ENCODE measurements at regions not wholly inside any gene's neighbourhood (a gene's known extent, or its start where the extent isn't known, plus 50 kb on each side); places are given as distances from the start of the nearest gene placed in this dataset.

GRCh38 chr6:21461844-21462518 lies 131.6 kb upstream of the SOX4 start:
- no peak overlapping the region for H3K4me3 ChIP-seq (replicated peaks; ENCODE audit: insufficient read depth, low read length)
- TF ChIP-seq, protein P1, sequence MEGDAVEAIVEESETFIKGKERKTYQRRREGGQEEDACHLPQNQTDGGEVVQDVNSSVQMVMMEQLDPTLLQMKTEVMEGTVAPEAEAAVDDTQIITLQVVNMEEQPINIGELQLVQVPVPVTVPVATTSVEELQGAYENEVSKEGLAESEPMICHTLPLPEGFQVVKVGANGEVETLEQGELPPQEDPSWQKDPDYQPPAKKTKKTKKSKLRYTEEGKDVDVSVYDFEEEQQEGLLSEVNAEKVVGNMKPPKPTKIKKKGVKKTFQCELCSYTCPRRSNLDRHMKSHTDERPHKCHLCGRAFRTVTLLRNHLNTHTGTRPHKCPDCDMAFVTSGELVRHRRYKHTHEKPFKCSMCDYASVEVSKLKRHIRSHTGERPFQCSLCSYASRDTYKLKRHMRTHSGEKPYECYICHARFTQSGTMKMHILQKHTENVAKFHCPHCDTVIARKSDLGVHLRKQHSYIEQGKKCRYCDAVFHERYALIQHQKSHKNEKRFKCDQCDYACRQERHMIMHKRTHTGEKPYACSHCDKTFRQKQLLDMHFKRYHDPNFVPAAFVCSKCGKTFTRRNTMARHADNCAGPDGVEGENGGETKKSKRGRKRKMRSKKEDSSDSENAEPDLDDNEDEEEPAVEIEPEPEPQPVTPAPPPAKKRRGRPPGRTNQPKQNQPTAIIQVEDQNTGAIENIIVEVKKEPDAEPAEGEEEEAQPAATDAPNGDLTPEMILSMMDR (IDR thresholded peaks at IDR 0.05; ENCODE audit: insufficient read depth, low read length) = no peak
- TF ChIP-seq SPI1 (IDR thresholded peaks at IDR 0.05; ENCODE audit: borderline replicate concordance, low read depth) = peak; percentile 72; the same call in 1 of the 2 replicates
- H3K27ac ChIP-seq (replicated peaks) = no peak overlapping the region
- DNase-seq (ENCODE audit: low read depth in 1 of 2, low spot score in 1 of 2) = peak in 1 of 2 experiments; percentile 17
- no peaks in the 10 kb centered on the region for H3K27me3 ChIP-seq (ENCODE audit: insufficient read depth, poor library complexity, severe bottlenecking)

DNA sequence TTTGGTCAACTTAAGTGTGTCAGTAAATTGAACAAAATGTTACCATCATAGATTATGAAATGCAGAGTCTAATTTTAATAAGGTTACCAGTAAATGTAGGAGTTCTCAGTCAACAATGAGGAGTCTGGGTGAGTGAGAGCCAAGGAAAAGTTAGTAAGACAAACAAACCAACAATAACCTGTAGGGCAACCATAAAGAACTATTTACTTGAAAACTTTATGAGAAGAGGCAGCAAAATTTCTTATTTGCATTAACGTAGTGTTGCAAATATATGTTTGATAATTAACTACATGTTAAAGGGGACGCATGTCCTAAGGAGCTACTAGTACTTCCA lies 131.1 kb upstream of the SOX4 start:
- no peak for DNase-seq (ENCODE audit: low read depth in 1 of 2, low spot score in 1 of 2)
- Histone ChIP-seq H3K27me3 (ENCODE audit: insufficient read depth, poor library complexity, severe bottlenecking) (no peaks in the 10 kb centered on the region), H3K4me3 (replicated peaks; ENCODE audit: insufficient read depth, low read length) (no peak overlapping the region), H3K27ac (replicated peaks) (no peak overlapping the region)
- no peak for TF ChIP-seq POLR2AphosphoS5 (IDR thresholded peaks at IDR 0.05; ENCODE audit: low read depth)
- TF ChIP-seq, protein P1 (IDR thresholded peaks at IDR 0.05; ENCODE audit: insufficient read depth, low read length) = no peak

DNA sequence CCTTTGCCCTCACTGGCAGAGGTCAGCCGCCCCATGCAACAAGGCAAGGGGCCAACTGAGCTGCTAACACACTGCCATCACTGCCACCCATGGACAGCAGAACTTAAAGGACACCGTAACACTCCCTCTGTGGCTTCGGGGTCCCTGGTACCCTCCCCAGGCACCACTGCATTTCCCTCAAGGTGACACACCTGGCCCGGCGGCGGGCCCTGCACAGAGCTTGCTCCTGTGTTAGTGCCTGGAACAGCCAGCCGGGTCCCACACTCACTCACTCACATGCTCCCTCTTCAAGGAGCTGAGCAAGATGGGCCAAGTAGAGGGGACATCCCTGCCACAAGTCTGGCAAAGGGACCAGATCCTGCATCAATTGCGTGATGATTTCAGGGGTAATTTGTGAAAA lies 126.5 kb upstream of the SOX4 start:
- Histone ChIP-seq H3K4me3 (replicated peaks; ENCODE audit: insufficient read depth, low read length) (no peak overlapping the region), H3K27ac (replicated peaks) (no peak overlapping the region), H3K27me3 (ENCODE audit: insufficient read depth, poor library complexity, severe bottlenecking) (no peaks in the 10 kb centered on the region)
- no peak for DNase-seq (ENCODE audit: low read depth in 1 of 2, low spot score in 1 of 2)
- TF ChIP-seq, protein P2, sequence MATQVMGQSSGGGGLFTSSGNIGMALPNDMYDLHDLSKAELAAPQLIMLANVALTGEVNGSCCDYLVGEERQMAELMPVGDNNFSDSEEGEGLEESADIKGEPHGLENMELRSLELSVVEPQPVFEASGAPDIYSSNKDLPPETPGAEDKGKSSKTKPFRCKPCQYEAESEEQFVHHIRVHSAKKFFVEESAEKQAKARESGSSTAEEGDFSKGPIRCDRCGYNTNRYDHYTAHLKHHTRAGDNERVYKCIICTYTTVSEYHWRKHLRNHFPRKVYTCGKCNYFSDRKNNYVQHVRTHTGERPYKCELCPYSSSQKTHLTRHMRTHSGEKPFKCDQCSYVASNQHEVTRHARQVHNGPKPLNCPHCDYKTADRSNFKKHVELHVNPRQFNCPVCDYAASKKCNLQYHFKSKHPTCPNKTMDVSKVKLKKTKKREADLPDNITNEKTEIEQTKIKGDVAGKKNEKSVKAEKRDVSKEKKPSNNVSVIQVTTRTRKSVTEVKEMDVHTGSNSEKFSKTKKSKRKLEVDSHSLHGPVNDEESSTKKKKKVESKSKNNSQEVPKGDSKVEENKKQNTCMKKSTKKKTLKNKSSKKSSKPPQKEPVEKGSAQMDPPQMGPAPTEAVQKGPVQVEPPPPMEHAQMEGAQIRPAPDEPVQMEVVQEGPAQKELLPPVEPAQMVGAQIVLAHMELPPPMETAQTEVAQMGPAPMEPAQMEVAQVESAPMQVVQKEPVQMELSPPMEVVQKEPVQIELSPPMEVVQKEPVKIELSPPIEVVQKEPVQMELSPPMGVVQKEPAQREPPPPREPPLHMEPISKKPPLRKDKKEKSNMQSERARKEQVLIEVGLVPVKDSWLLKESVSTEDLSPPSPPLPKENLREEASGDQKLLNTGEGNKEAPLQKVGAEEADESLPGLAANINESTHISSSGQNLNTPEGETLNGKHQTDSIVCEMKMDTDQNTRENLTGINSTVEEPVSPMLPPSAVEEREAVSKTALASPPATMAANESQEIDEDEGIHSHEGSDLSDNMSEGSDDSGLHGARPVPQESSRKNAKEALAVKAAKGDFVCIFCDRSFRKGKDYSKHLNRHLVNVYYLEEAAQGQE (IDR thresholded peaks at IDR 0.05; ENCODE audit: insufficient replicate concordance, low read depth) = no peak
- TF ChIP-seq GABPA (IDR thresholded peaks at IDR 0.05; ENCODE audit: low read depth) (no peak), POLR2AphosphoS5 (IDR thresholded peaks at IDR 0.05; ENCODE audit: low read depth) (no peak), SPI1 (IDR thresholded peaks at IDR 0.05; ENCODE audit: borderline replicate concordance, low read depth) (no peak)
- TF ChIP-seq, protein P1 (IDR thresholded peaks at IDR 0.05; ENCODE audit: insufficient read depth, low read length) = no peak

DNA sequence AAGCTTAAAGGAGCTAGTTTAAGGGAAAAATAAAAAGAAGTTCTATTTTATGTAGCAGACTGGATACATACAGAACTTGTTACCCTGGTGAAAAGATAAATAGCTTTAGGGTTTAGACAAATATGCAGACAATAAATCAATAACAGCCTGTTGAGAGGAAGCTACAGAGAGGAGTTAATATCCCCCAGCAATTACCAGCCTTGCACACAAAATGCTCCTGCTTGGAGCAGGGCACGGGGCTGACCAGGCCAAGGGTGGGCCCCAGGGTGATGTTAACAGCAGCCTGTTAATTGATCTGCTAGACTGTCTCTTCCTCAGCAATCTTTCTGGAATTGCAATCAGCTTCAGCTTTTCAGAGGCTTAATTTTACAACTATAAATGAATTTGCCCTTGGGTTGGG lies 125.1 kb upstream of the SOX4 start:
- TF ChIP-seq SPI1 (IDR thresholded peaks at IDR 0.05; ENCODE audit: borderline replicate concordance, low read depth) (no peak), POLR2AphosphoS5 (IDR thresholded peaks at IDR 0.05; ENCODE audit: low read depth) (no peak), GABPA (IDR thresholded peaks at IDR 0.05; ENCODE audit: low read depth) (no peak)
- TF ChIP-seq, protein P1 (IDR thresholded peaks at IDR 0.05; ENCODE audit: insufficient read depth, low read length) = no peak
- TF ChIP-seq, protein P2 (IDR thresholded peaks at IDR 0.05; ENCODE audit: insufficient replicate concordance, low read depth) = no peak
- H3K27me3 ChIP-seq (ENCODE audit: insufficient read depth, poor library complexity, severe bottlenecking) = no peaks in the 10 kb centered on the region
- H3K27ac ChIP-seq (replicated peaks) = no peak overlapping the region
- H3K4me3 ChIP-seq (replicated peaks; ENCODE audit: insufficient read depth, low read length) = no peak overlapping the region
- no peak for DNase-seq (ENCODE audit: low read depth in 1 of 2, low spot score in 1 of 2)

All from HL-60 (cell line).